Left kidney (tissue), 1 donor: ENCODE measurements at regions not wholly inside any gene's neighbourhood (a gene's known extent, or its start where the extent isn't known, plus 50 kb on each side); places are given as distances from the start of the nearest gene placed in this dataset.

Source experiments
- DNase-seq: peaks from one replicate; pipeline ENCODE4 v3.0.0-alpha.2; 2013

GRCh38 chr2:16882706-16883105, 217.1 kb upstream of the CYRIA start:
- DNase-seq: no peak

- no peak for DNase-seq
Observed at GRCh38 chr2:16881122-16881521, 215.5 kb upstream of the CYRIA start.

- no peak for DNase-seq
Observed at GRCh38 chr2:16871411-16871810, 205.8 kb upstream of the CYRIA start.

GRCh38 chr2:16870491-16871076, 204.9 kb upstream of the CYRIA start:
- DNase-seq: no peak

GRCh38 chr2:16869711-16870110, 204.1 kb upstream of the CYRIA start:
- no peak for DNase-seq

- no peak for DNase-seq
Observed at GRCh38 chr2:16862471-16862870, 196.8 kb upstream of the CYRIA start.

GRCh38 chr2:16861530-16861929, 195.9 kb upstream of the CYRIA start:
- no peak for DNase-seq

- no peak for DNase-seq
Observed at GRCh38 chr2:16861111-16861510, 195.5 kb upstream of the CYRIA start.

- no peak for DNase-seq
Observed at GRCh38 chr2:16860627-16861026, 195.0 kb upstream of the CYRIA start.

GRCh38 chr2:16855183-16855582, 189.5 kb upstream of the CYRIA start:
- no peak for DNase-seq

GRCh38 chr2:16853088-16853487, 187.5 kb upstream of the CYRIA start:
- DNase-seq: no peak

- no peak for DNase-seq
Observed at GRCh38 chr2:16852651-16853050, 187.0 kb upstream of the CYRIA start.

GRCh38 chr2:16851126-16851525, 185.5 kb upstream of the CYRIA start:
- DNase-seq: no peak

- DNase-seq: no peak
Observed at GRCh38 chr2:16840496-16841172, 175.0 kb upstream of the CYRIA start.

- DNase-seq: no peak
Observed at GRCh38 chr2:16832910-16833309, 167.3 kb upstream of the CYRIA start.

- DNase-seq: no peak
Observed at GRCh38 chr2:16828828-16829160, 163.2 kb upstream of the CYRIA start.

- DNase-seq: no peak
Observed at GRCh38 chr2:16828044-16828827, 162.6 kb upstream of the CYRIA start.

- no peak for DNase-seq
Observed at GRCh38 chr2:16824472-16824871, 158.8 kb upstream of the CYRIA start.

GRCh38 chr2:16821692-16822091, 156.1 kb upstream of the CYRIA start:
- no peak for DNase-seq

GRCh38 chr2:16818203-16818556, 152.5 kb upstream of the CYRIA start:
- no peak for DNase-seq

GRCh38 chr2:16817305-16818202, 151.9 kb upstream of the CYRIA start:
- DNase-seq: no peak

- no peak for DNase-seq
Observed at GRCh38 chr2:16816522-16816921, 150.9 kb upstream of the CYRIA start.

GRCh38 chr2:16816016-16816415, 150.4 kb upstream of the CYRIA start:
- no peak for DNase-seq
